Psoas muscle (tissue), 7 donors: ENCODE measurements at regions not wholly inside any gene's neighbourhood (a gene's known extent, or its start where the extent isn't known, plus 50 kb on each side); places are given as distances from the start of the nearest gene placed in this dataset.
A peak's percentile ranks its signal among the peaks of the same experiment; 100 is the strongest.

Experiments
- ATAC-seq, 4 donors: fragments of 200-7000 bp; cut with Tn5 transposase; one replicate each; pipeline ENCODE4 v1.9.1; 2020; ENCODE audit warnings: moderate library complexity in 3 of 4, mild to moderate bottlenecking in 2 of 4
- DNase-seq, 2 donors: peaks; one replicate each; pipeline ENCODE4 v3.0.0-alpha.2; 2020
- H3K27ac ChIP-seq: fragments of 200-600 bp; one replicate; pipeline ENCODE4 v1.8.0; 2022
- H3K27me3 ChIP-seq, 3 donors: fragments of 200-600 bp in 1 of 3; one replicate each; pipeline versions ENCODE4 v1.6.1 to v1.8.0; 2013 to 2022; ENCODE audit warnings: low read length in 2 of 3, mild to moderate bottlenecking in 2 of 3, moderate library complexity in 1 of 3; ENCODE audit not compliant: insufficient read depth in 3 of 3
- H3K36me3 ChIP-seq, 2 donors: fragments of 200-600 bp in 1 of 2; one replicate each; pipeline versions ENCODE4 v1.6.1 to v1.8.0; 2013 to 2022; ENCODE audit warnings: low read depth in 1 of 2, mild to moderate bottlenecking in 1 of 2, moderate library complexity in 1 of 2; ENCODE audit not compliant: insufficient read depth in 1 of 2
- H3K4me1 ChIP-seq: fragments of 200-600 bp; one replicate; pipeline ENCODE4 v1.8.0; 2022
- H3K4me3 ChIP-seq: fragments of 200-600 bp; one replicate; pipeline ENCODE4 v1.8.0; 2022; ENCODE audit warnings: mild to moderate bottlenecking
- H3K9me3 ChIP-seq: fragments of 200-600 bp; one replicate; pipeline ENCODE4 v1.8.0; 2022
- WGBS, 3 donors: extraction: QIAGEN DNeasy Blood & Tissue Kit; methylation state at CpG; one replicate each; pipeline versions ENCODE4 v1.1.6 to v1.1.7; 2013; 5-methylcytosine and 5-hydroxymethylcytosine counted together
- intact Hi-C, 2 donors: fragments of 100-400 bp; cut with DNase I; formaldehyde crosslinking; loops; one replicate each; pipeline versions ENCODE4 v1.11.0 to v1.14.2; 2022
- TF ChIP-seq, protein P1 (sequence below): fragments of 200-600 bp; IDR thresholded peaks from one replicate; pipeline ENCODE4 v1.8.0; 2022; ENCODE audit warnings: antibody characterized with exemption
- donor health status: healthy with polysubstance abuse.
- donor health status: DM: no; HTN: no; CAD: no; lungs with moderate emphysema.
- donor health status: Bipolar disorder and iron deficiency.
- donor health status: healthy.
- donor health status: DM: yes; HTN: yes; CAD: no.
- donor health status: DM: no; HTN: no; CAD: no.
- donor health status: DM: yes; HTN: yes; CAD: no.

DNA sequence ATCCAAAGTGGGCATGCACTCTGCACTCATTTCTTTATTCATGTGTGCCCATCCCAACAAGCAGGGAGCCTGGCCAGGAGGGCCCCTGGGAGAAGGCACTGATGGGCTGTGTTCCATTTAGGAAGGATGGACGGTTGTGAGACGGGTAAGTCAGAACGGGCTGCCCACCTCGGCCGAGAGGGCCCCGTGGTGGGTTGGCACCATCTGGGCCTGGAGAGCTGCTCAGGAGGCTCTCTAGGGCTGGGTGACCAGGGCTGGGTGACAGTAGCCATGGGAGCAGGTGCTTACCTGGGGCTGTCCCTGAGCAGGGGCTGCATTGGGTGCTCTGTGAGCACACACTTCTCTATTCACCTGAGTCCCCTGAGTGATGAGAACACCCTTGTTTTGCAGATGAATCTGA lies 129.3 kb upstream of the B3GAT1 start:
- Histone ChIP-seq H3K36me3 (no peaks in the 10 kb centered on the region), H3K4me1 (no peaks in the 10 kb centered on the region), H3K27me3 (peaks cover 0 to 10% (median 8%) of the 10 kb centered on the region in 3 donors), H3K4me3 (no peak overlapping the region), H3K27ac (no peak overlapping the region), H3K9me3 (no peaks in the 10 kb centered on the region)
- WGBS, 3 donors = 59 to 67% (median 62%) methylated on average over 6 of the region's 6 CpGs
- TF ChIP-seq, protein P1, sequence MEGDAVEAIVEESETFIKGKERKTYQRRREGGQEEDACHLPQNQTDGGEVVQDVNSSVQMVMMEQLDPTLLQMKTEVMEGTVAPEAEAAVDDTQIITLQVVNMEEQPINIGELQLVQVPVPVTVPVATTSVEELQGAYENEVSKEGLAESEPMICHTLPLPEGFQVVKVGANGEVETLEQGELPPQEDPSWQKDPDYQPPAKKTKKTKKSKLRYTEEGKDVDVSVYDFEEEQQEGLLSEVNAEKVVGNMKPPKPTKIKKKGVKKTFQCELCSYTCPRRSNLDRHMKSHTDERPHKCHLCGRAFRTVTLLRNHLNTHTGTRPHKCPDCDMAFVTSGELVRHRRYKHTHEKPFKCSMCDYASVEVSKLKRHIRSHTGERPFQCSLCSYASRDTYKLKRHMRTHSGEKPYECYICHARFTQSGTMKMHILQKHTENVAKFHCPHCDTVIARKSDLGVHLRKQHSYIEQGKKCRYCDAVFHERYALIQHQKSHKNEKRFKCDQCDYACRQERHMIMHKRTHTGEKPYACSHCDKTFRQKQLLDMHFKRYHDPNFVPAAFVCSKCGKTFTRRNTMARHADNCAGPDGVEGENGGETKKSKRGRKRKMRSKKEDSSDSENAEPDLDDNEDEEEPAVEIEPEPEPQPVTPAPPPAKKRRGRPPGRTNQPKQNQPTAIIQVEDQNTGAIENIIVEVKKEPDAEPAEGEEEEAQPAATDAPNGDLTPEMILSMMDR = no peak
- ATAC-seq = no peak
- DNase-seq = peak in 1 of 2 donors; percentile 17
- intact Hi-C loops = no loop called here

DNA sequence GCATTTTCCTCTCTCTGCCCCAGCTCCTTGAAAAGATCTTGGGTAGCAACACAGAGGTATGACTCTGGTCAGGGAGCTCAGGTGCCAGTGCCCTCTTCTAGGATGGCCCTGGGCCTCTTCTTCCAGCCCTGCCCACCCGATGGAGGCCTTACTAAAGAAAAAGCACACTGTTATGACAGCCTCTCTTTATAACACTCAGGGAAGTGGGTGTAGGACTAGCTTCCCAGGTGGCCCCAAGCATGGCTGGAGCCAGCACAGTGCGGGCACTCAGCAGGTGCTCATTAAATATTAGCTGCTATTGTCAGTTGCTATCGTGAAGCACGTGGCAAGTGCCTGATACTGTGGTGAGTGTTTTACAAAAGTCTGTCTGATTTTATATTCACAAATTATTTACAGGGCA lies 127.2 kb upstream of the B3GAT1 start:
- H3K4me3 ChIP-seq = no peak overlapping the region
- ATAC-seq (no peak), DNase-seq (peak in 1 of 2 donors; percentile 5)
- no peaks in the 10 kb centered on the region for H3K36me3 ChIP-seq
- no peaks in the 10 kb centered on the region for H3K4me1 ChIP-seq
- WGBS, 3 donors = 66 to 68% (median 67%) methylated on average over 4 of the region's 4 CpGs
- intact Hi-C loops = no loop called here
- H3K27me3 ChIP-seq = peaks cover 0 to 12% (median 9%) of the 10 kb centered on the region in 3 donors
- TF ChIP-seq, protein P1 = no peak
- no peak overlapping the region for H3K27ac ChIP-seq
- H3K9me3 ChIP-seq = no peaks in the 10 kb centered on the region

DNA sequence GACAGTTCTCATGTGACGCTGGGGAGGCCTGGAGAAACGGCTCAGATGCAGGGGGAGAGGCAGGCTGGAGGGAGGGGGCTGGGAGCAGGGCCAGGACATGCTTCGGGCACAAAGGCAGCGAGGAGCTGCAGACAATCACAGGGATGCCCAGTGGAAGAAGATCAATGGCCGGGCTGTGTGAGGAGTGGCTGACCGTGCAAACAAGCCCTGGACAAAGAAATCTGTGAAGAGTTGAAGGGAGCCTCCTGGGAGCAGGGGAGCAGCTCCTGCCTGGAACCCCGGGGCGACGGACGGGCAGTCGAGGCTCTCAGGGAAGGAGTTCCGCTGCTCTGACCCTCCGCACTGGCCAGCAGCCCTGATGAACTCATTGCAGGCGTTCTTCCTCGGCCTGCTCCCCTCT lies 126.7 kb upstream of the B3GAT1 start:
- H3K27me3 ChIP-seq = peaks cover 0 to 16% (median 9%) of the 10 kb centered on the region in 3 donors

DNA sequence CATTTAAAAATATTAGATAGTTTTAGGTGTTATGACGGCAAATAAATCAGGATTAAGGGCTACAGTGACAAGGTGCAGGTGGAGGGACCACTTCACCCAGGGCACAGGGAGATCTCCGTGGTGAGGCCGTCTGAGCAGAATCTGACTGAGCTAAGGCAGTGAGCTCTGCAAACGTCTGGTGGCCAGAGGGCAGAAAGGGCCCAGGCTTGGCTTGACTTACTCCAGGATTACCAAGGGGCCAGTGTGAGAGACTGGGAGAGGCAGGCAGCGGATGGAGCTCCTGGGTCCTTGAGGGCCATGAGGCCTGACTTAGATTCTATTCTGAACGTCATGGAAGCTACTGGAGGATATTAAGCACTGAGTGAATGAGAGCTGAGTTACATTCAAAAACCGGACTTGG lies 125.9 kb upstream of the B3GAT1 start:
- Histone ChIP-seq H3K9me3 (no peaks in the 10 kb centered on the region), H3K4me3 (no peak overlapping the region), H3K36me3 (no peaks in the 10 kb centered on the region), H3K4me1 (no peaks in the 10 kb centered on the region), H3K27me3 (peaks cover 0 to 18% (median 9%) of the 10 kb centered on the region in 3 donors), H3K27ac (no peak overlapping the region)
- WGBS, 3 donors = 70 to 75% (median 71%) methylated on average over 7 of the region's 7 CpGs
- ATAC-seq (no peak), DNase-seq (peak in 1 of 2 donors; percentile 25)
- intact Hi-C loops = no loop called here
- TF ChIP-seq, protein P1 = no peak

More for the DNA sequence above, 126.7 kb upstream of the B3GAT1 start:
- intact Hi-C loops = no loop called here
- peak in 1 of 2 donors; percentile 29 for DNase-seq
- H3K4me3 ChIP-seq = no peak overlapping the region
- no peaks in the 10 kb centered on the region for H3K36me3 ChIP-seq
- TF ChIP-seq, protein P1 = no peak
- no peak overlapping the region for H3K27ac ChIP-seq
- WGBS, 3 donors = 61 to 69% (median 61%) methylated on average over 15 of the region's 15 CpGs
- ATAC-seq = no peak
- H3K9me3 ChIP-seq = no peaks in the 10 kb centered on the region
- no peaks in the 10 kb centered on the region for H3K4me1 ChIP-seq

DNA sequence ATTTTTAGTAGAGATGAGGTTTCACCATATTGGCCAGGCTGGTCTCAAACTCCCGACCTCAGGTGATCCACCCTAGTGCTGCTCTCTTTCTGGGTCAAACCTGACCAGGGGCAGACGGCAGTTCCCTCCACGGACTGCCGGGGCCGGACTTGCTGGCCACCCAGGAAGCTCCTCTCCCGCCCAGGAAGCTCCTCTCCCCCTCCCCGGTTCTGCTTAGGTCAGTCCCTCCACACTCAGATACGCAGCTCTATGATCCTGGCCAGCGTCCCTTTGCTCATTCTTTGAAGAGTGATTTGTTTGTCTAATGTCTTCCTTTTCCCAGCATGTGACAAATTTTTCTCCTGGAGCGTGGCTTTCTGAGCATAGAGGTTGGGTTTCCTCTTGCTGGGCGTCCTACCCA lies 125.3 kb upstream of the B3GAT1 start:
- intact Hi-C loops = no loop called here
- H3K9me3 ChIP-seq = no peaks in the 10 kb centered on the region
- 42 to 45% (median 45%) methylated on average over 8 to 11 of the region's 11 CpGs for WGBS, 3 donors

More for the DNA sequence above, 125.3 kb upstream of the B3GAT1 start:
- Histone ChIP-seq H3K27ac (no peak overlapping the region), H3K36me3 (no peaks in the 10 kb centered on the region), H3K27me3 (peaks cover 0 to 22% (median 9%) of the 10 kb centered on the region in 3 donors), H3K4me3 (no peak overlapping the region), H3K4me1 (no peaks in the 10 kb centered on the region)
- DNase-seq = peak in 1 of 2 donors; percentile 12
- ATAC-seq = no peak
- TF ChIP-seq, protein P1 = no peak
